OCI-LY3 (cell line): ENCODE measurements at regions not wholly inside any gene's neighbourhood (a gene's known extent, or its start where the extent isn't known, plus 50 kb on each side); places are given as distances from the start of the nearest gene placed in this dataset.

Source experiments
- CTCF ChIP-seq: fragments of 200-600, 300-600 bp; sonication (generic); IDR thresholded peaks from 2 replicates; pipeline ENCODE4 v1.5.1; 2014; ENCODE audit warnings: antibody characterized with exemption, low read length, low read depth
- EZH2phosphoT487 ChIP-seq: fragments of 200-600 bp; shearing (Covaris generic); IDR thresholded peaks from 2 replicates; pipeline ENCODE4 v1.6.1; 2018; ENCODE audit warnings: antibody characterized with exemption, mixed run types, low read depth

- TF ChIP-seq EZH2phosphoT487 (no peak), CTCF (no peak)
Measured at GRCh38 chr13:58119804-58120203, 488.3 kb downstream of the PCDH17 start.
